Stimulated activated CD4-positive, alpha-beta T cell treated with anti-CD3 and anti-CD28 coated beads, Interleukin-4, amount 100 ng/mL, for 48 hours (primary cell): ENCODE measurements at regions not wholly inside any gene's neighbourhood (a gene's known extent, or its start where the extent isn't known, plus 50 kb on each side); places are given as distances from the start of the nearest gene placed in this dataset.

ENCODE experiments used
- DNase-seq, 2 donors: peaks; one replicate each; pipeline ENCODE4 v3.0.0-alpha.2; 2020; ENCODE audit warnings: low read depth in 2 of 2

GRCh38 chr2:206368484-206368883 is 74.8 kb upstream of the ADAM23 start:
- DNase-seq: no peak

DNA sequence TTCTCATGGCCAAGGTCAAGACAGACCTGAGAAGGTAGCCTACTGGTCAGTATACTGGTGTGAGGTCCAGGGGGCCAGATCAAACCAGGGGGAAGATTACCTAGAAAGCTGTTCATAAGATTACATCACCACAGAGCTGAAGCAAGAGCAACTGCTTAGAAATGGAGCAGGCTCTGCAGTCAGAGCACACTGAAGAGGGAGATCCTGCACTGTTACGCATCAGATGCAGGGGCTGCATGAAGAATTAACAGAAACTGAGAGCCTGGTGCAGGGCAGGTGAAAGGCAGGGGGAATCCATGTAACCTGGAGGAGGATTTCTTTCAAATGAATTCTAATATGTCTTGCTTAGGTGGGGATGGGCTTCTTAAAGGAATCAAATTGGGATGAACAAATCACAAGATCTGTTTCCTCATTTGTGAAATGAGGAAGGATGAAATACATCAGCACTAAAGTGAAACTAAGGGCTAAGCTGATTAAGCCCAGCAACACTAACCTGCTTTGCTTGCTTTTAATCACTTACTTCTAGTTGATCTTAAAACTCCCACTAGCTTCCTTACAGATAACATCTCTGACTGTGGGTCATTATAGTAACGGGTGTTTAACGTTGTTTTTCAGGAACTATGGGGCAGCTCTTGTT is 74.3 kb upstream of the ADAM23 start:
- no peak for DNase-seq

GRCh38 chr2:206375956-206376355 is 67.4 kb upstream of the ADAM23 start:
- no peak for DNase-seq

DNA sequence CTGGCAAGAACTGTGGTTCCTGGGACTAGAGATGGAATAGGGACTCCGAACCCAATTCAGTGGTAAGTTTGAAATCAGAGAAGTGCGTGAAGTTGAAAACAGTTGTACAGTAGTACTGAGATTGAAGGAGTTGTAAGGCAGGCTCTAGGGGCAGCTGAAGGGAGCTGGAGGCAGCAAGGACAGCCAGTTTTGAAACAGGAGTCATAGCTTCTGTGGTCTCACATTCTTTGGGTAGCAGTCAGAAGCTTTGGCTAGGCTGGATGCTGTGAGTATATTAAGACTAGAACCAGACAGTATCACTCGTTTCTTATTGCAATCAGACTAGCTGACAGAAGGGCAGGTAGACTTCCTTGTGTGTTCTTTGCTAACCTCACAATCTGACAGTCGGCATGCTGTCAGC is 64.5 kb upstream of the ADAM23 start:
- DNase-seq: no peak

GRCh38 chr2:206379266-206379665 is 64.1 kb upstream of the ADAM23 start:
- no peak for DNase-seq

GRCh38 chr2:206379886-206380285 is 63.4 kb upstream of the ADAM23 start:
- DNase-seq: no peak

- DNase-seq: no peak
Measured at GRCh38 chr2:206381881-206382280, 61.5 kb upstream of the ADAM23 start.

DNA sequence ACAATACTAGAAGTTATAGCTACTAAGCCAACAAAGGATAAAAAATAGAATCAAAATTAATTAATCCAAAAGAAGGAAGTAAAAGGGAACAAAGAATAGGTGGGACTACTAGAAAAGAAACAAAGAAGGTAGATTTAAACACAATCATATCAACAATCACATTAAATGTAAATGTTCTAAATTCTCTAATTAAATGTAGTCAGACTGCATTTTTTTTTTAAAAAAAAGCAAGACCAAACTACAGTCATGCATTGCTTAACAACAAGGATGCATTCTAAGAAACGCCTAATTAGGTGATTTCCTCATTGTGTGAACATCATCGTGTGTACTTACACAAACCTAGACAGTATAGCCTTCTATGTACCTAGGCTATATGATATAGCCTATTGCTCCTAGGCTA is 59.7 kb upstream of the ADAM23 start:
- DNase-seq: no peak

DNA sequence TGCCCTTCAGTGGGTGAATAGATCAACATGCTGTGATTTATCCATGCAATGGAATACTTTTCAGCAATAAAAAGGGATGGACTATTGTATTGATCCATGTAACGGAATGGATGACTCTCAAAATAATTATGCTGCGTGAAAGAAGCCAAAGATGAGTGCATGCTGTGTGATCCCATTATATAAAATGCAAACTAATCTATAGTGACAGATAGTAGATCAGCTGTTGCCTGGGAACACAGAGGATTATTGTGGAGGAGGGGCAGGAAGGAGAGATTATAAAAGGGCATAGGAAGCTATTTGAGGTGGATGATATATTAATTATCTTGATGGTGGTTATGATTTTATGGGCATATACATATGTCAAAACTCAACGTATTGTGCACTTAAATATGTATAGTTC is 55.5 kb upstream of the ADAM23 start:
- no peak for DNase-seq

DNA sequence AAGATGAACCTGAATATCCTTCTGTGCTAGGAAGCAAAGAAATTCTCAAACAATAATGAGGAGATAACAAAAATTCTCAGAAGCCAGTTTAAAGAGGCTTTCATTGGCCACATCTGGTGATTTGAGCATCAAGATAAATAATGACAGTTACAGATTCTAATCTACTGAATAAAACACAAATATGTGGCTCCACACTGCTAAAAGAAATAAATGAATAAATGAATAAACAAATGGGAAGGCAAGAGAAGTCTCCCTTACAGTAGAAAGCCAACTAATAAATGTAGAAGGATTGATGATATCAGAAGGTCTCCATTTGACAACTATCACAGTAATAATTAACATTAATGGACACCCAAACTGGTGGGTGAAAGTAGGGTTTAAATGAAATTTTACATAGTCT is 54.6 kb upstream of the ADAM23 start:
- DNase-seq: no peak

DNA sequence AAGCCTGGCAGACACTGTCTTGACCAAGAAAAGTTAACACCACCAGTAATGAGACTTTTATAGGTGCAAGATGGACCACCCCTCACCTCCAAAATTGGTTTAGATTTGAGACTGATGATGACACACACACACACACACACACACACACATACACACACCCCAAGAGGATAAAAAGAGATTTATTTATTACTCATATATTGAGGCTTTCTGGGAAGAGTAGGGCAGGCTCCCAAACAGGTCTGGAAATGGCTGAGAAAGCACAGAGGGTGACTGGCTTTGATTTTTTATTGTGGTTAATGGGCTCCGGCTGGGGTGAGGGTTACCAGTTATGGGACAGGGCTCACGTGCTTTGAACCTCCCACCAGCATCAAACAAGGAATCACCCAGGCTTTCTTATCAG is 54.2 kb upstream of the ADAM23 start:
- no peak for DNase-seq

GRCh38 chr2:206390181-206390580 is 53.2 kb upstream of the ADAM23 start:
- no peak for DNase-seq

GRCh38 chr2:206392118-206392517 is 51.2 kb upstream of the ADAM23 start:
- DNase-seq: peak in 1 of 2 donors; percentile 8
